GM18520 (cell line): ENCODE measurements at regions not wholly inside any gene's neighbourhood (a gene's known extent, or its start where the extent isn't known, plus 50 kb on each side); places are given as distances from the start of the nearest gene placed in this dataset.

ENCODE experiments used
- ATAC-seq: cut with Tn5 transposase; IDR thresholded peaks from one replicate; pipeline ENCODE4 v1.9.1; 2021; ENCODE audit not compliant: unreplicated experiment

GRCh38 chr12:98126637-98127335 is 388.6 kb upstream of the TMPO start:
- no peak for ATAC-seq

GRCh38 chr12:98127336-98127679 is 388.1 kb upstream of the TMPO start:
- ATAC-seq = no peak

GRCh38 chr12:98127854-98128253 is 387.5 kb upstream of the TMPO start:
- ATAC-seq = no peak

GRCh38 chr12:98136544-98136943 is 378.8 kb upstream of the TMPO start:
- no peak for ATAC-seq

- no peak for ATAC-seq
Measured at GRCh38 chr12:98137278-98137677, 378.1 kb upstream of the TMPO start.

- no peak for ATAC-seq
Measured at GRCh38 chr12:98144953-98145352, 370.4 kb upstream of the TMPO start.

GRCh38 chr12:98146043-98146442 is 369.3 kb upstream of the TMPO start:
- ATAC-seq = no peak

GRCh38 chr12:98146487-98146886 is 368.9 kb upstream of the TMPO start:
- ATAC-seq = no peak

GRCh38 chr12:98149270-98149669 is 366.1 kb upstream of the TMPO start:
- ATAC-seq = no peak

- ATAC-seq = no peak
Measured at GRCh38 chr12:98149691-98150210, 365.6 kb upstream of the TMPO start.

GRCh38 chr12:98151105-98151590 is 364.2 kb upstream of the TMPO start:
- ATAC-seq = no peak

- ATAC-seq = no peak
Measured at GRCh38 chr12:98151984-98152383, 363.4 kb upstream of the TMPO start.

- ATAC-seq = no peak
Measured at GRCh38 chr12:98154850-98155249, 360.5 kb upstream of the TMPO start.

GRCh38 chr12:98156697-98157096 is 358.7 kb upstream of the TMPO start:
- no peak for ATAC-seq

GRCh38 chr12:98162906-98163678 is 352.3 kb upstream of the TMPO start:
- ATAC-seq = no peak

GRCh38 chr12:98172304-98172703 is 343.1 kb upstream of the TMPO start:
- no peak for ATAC-seq

GRCh38 chr12:98172801-98173200 is 342.6 kb upstream of the TMPO start:
- ATAC-seq = no peak

GRCh38 chr12:98173773-98174427 is 341.5 kb upstream of the TMPO start:
- ATAC-seq = no peak

- ATAC-seq = no peak
Measured at GRCh38 chr12:98174428-98174809, 341.0 kb upstream of the TMPO start.

- ATAC-seq = no peak
Measured at GRCh38 chr12:98178126-98178525, 337.3 kb upstream of the TMPO start.

GRCh38 chr12:98179151-98179550 is 336.2 kb upstream of the TMPO start:
- no peak for ATAC-seq

- ATAC-seq = no peak
Measured at GRCh38 chr12:98180603-98181002, 334.8 kb upstream of the TMPO start.
